Endothelial cell of umbilical vein (primary cell): ENCODE measurements at regions not wholly inside any gene's neighbourhood (a gene's known extent, or its start where the extent isn't known, plus 50 kb on each side); places are given as distances from the start of the nearest gene placed in this dataset.

Source experiments
- BruUV-seq: library from RNA; stranded (reverse); fragments of 400-500 nt; replicated peaks from 2 replicates; lab custom pipeline; 2021; lab: Mats Ljungman, UMichigan
- CTCF ChIA-PET: fragments of 300-600, 350-600 bp; sonication (Branson Sonifier 250); formaldehyde crosslinking; loops from one replicate; lab custom pipeline; 2021; ENCODE audit warnings: antibody characterized with exemption, inconsistent platforms; lab: Charles Lee
- POLR2A ChIA-PET: fragments of 300-600, 350-600 bp; sonication (Branson Sonifier 250); formaldehyde crosslinking; loops from one replicate; lab custom pipeline; 2021; ENCODE audit warnings: antibody characterized with exemption, inconsistent platforms; lab: Charles Lee
- DNase-seq: peaks from one replicate; pipeline ENCODE4 v3.0.0-alpha.2; 2011; ENCODE audit warnings: low read depth, low spot score
- FAIRE-seq: peaks from 2 replicates; lab custom pipeline; 2011; peaks lifted over from hg19 to GRCh38; lab: Jason Lieb, UNC
- H2AFZ ChIP-seq: 2 replicates; pipeline ENCODE4 v1.6.0; 2012; ENCODE audit warnings: low read depth, low read length, control low read depth, inconsistent platforms
- H3K27ac ChIP-seq: 2 replicates; pipeline ENCODE4 v1.5.1; 2011; ENCODE audit warnings: low read depth, mild to moderate bottlenecking, control low read depth, low read length, moderate library complexity; ENCODE audit not compliant: insufficient read depth
- H3K27me3 ChIP-seq, 2 experiments: 2 replicates each; pipeline versions ENCODE4 v1.6.0 to v1.6.1; 2011; ENCODE audit warnings: low read length in 2 of 2, mixed read lengths in 1 of 2; ENCODE audit not compliant: control insufficient read depth in 2 of 2, insufficient read depth in 2 of 2
- H3K36me3 ChIP-seq, 2 experiments: 2 replicates in 1 of 2; 3 replicates in 1 of 2; pipeline ENCODE4 v1.5.1; 2011; ENCODE audit warnings: low read length in 2 of 2, mild to moderate bottlenecking in 1 of 2, moderate library complexity in 1 of 2; ENCODE audit not compliant: control insufficient read depth in 2 of 2, insufficient read depth in 2 of 2; ENCODE audit errors: extremely low read depth in 1 of 2
- H3K4me1 ChIP-seq: 3 replicates; pipeline ENCODE4 v1.5.1; 2011; ENCODE audit warnings: mild to moderate bottlenecking, low read length; ENCODE audit not compliant: control insufficient read depth, insufficient read depth; ENCODE audit errors: extremely low read depth
- H3K4me2 ChIP-seq: 2 replicates; pipeline ENCODE4 v1.6.1; 2011; ENCODE audit warnings: low read length, control low read depth, mixed read lengths; ENCODE audit not compliant: insufficient read depth
- H3K4me3 ChIP-seq, 3 experiments: fragments of 200-600 bp in 1 of 3; sonication (generic), shearing (Covaris generic) in 1 of 3; replicated peaks in 1 of 3; 2 replicates each; pipeline ENCODE4 v1.5.1; 2011 to 2016; ENCODE audit warnings: control low read depth in 3 of 3, low read length in 3 of 3, mild to moderate bottlenecking in 2 of 3, inconsistent platforms in 1 of 3, low read depth in 1 of 3, moderate library complexity in 1 of 3; ENCODE audit not compliant: insufficient read depth in 1 of 3
- H3K79me2 ChIP-seq: 2 replicates; pipeline ENCODE4 v1.6.0; 2012; ENCODE audit warnings: low read length, inconsistent platforms; ENCODE audit not compliant: control insufficient read depth, insufficient read depth
- H3K9ac ChIP-seq: replicated peaks from 2 replicates; pipeline ENCODE3; 2011; ENCODE audit warnings: low read length, control low read depth; ENCODE audit not compliant: insufficient read depth; ENCODE audit errors: extremely low read depth
- H3K9me1 ChIP-seq: replicated peaks from 3 replicates; pipeline ENCODE4 v1.6.0; 2011; ENCODE audit warnings: mild to moderate bottlenecking, low read length; ENCODE audit not compliant: control insufficient read depth, insufficient read depth; ENCODE audit errors: extremely low read depth
- H3K9me3 ChIP-seq: replicated peaks from 2 replicates; pipeline ENCODE4 v1.5.1; 2012; ENCODE audit warnings: low read length, inconsistent platforms; ENCODE audit not compliant: control insufficient read depth, insufficient read depth
- H4K20me1 ChIP-seq: replicated peaks from 2 replicates; pipeline ENCODE3; 2011; ENCODE audit warnings: mild to moderate bottlenecking, low read length; ENCODE audit not compliant: control insufficient read depth, insufficient read depth; ENCODE audit errors: extremely low read depth
- EZH2 ChIP-seq: IDR thresholded peaks from 2 replicates; pipeline ENCODE4 v1.6.1; 2012; ENCODE audit warnings: borderline replicate concordance, low read depth, mild to moderate bottlenecking, moderate library complexity, low read length, inconsistent platforms; ENCODE audit not compliant: severe bottlenecking
- FOS ChIP-seq: IDR thresholded peaks from 2 replicates; pipeline ENCODE4 v1.6.1; 2011; ENCODE audit warnings: mild to moderate bottlenecking, low read length, moderate library complexity, borderline replicate concordance; ENCODE audit not compliant: insufficient read depth
- GATA2 ChIP-seq: IDR thresholded peaks from 2 replicates; pipeline ENCODE4 v1.7.0; 2011; ENCODE audit warnings: low read depth, mild to moderate bottlenecking, moderate library complexity, mixed read lengths, low read length; ENCODE audit not compliant: insufficient read length, insufficient read depth
- JUN ChIP-seq: IDR thresholded peaks from 2 replicates; pipeline ENCODE4 v1.6.1; 2011; ENCODE audit warnings: borderline replicate concordance, low read depth; ENCODE audit not compliant: insufficient read length, insufficient read depth
- MYC ChIP-seq: IDR thresholded peaks from one replicate; pipeline ENCODE4 v1.6.1; 2011; ENCODE audit warnings: mild to moderate bottlenecking, low read depth, low read length
- POLR2A ChIP-seq: IDR thresholded peaks from 2 replicates; pipeline ENCODE4 v1.6.1; 2012; ENCODE audit warnings: low read depth, mild to moderate bottlenecking, control low read depth, low read length
- POLR2AphosphoS5 ChIP-seq: IDR thresholded peaks from 2 replicates; pipeline ENCODE4 v1.6.1; 2012; ENCODE audit warnings: low read depth, mild to moderate bottlenecking, control low read depth, low read length, moderate library complexity; ENCODE audit not compliant: insufficient read depth
- dilution Hi-C: fragments of 300-500 bp; cut with MboI; formaldehyde crosslinking; loops from one replicate; pipeline ENCODE4 v1.15.0; 2019; ENCODE audit warnings: low sequenced_read_pairs; ENCODE audit not compliant: extremely low pct_ligation_motif_present
- intact Hi-C: fragments of 100-400 bp; cut with micrococcal nuclease; formaldehyde crosslinking; loops from one replicate; pipeline ENCODE4 v1.10.0; 2022
- TF ChIP-seq, protein P1 (sequence below): IDR thresholded peaks from 2 replicates; pipeline ENCODE4 v1.6.1; 2011; ENCODE audit not compliant: insufficient read depth, insufficient read length
- TF ChIP-seq, protein P2 (sequence below), 2 donors: IDR thresholded peaks; 1 replicate in 1 of 2; 2 replicates in 1 of 2; pipeline ENCODE4 v1.5.1; 2011; ENCODE audit warnings: low read length in 2 of 2, mild to moderate bottlenecking in 2 of 2, moderate library complexity in 2 of 2, control low read depth in 1 of 2, inconsistent platforms in 1 of 2, low read depth in 1 of 2; ENCODE audit not compliant: insufficient read depth in 1 of 2; ENCODE audit errors: extremely low read depth in 1 of 2

DNA sequence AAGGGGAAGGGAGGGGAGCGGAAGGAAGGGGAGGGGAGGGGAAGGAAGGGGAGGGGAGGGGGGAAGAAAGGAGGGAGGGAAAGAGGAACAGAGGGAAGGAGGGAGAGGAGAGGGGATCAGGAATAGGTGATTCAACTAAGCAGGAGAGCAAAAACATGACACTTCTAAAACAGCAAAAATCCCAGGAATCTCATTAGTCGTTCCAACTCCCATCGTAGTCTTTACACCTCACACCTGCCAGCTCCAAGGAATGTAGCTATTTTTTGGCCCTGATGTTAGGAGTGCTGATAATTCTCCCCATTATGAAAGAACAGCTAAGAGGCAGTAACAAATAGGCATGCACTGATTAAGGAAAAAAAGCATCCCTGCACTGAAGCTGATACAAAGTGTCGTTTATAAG, 709.9 kb upstream of the PKDCC start:
- no peaks in the 10 kb centered on the region for H4K20me1 ChIP-seq
- H3K79me2 ChIP-seq = no peaks in the 10 kb centered on the region
- H2AFZ ChIP-seq = no peak overlapping the region
- no peak overlapping the region for H3K27ac ChIP-seq
- TF ChIP-seq FOS (no peak), JUN (no peak), POLR2A (no peak), EZH2 (no peak), POLR2AphosphoS5 (no peak), MYC (no peak), GATA2 (no peak)
- TF ChIP-seq, protein P1, sequence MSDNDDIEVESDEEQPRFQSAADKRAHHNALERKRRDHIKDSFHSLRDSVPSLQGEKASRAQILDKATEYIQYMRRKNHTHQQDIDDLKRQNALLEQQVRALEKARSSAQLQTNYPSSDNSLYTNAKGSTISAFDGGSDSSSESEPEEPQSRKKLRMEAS = no peak
- TF ChIP-seq, protein P2, sequence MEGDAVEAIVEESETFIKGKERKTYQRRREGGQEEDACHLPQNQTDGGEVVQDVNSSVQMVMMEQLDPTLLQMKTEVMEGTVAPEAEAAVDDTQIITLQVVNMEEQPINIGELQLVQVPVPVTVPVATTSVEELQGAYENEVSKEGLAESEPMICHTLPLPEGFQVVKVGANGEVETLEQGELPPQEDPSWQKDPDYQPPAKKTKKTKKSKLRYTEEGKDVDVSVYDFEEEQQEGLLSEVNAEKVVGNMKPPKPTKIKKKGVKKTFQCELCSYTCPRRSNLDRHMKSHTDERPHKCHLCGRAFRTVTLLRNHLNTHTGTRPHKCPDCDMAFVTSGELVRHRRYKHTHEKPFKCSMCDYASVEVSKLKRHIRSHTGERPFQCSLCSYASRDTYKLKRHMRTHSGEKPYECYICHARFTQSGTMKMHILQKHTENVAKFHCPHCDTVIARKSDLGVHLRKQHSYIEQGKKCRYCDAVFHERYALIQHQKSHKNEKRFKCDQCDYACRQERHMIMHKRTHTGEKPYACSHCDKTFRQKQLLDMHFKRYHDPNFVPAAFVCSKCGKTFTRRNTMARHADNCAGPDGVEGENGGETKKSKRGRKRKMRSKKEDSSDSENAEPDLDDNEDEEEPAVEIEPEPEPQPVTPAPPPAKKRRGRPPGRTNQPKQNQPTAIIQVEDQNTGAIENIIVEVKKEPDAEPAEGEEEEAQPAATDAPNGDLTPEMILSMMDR (IDR thresholded peaks at IDR 0.05; ENCODE audit: extremely low read depth in 1 of 2, insufficient read depth in 1 of 2, low read depth in 1 of 2, low read length in 2 of 2) = no peak
- no peak overlapping the region for H3K4me3 ChIP-seq
- dilution Hi-C loops = no loop called here
- no peak overlapping the region for H3K9ac ChIP-seq
- no peak for DNase-seq
- H3K36me3 ChIP-seq = no peaks in the 10 kb centered on the region
- CTCF ChIA-PET = interaction anchor here (0.7 to 2.1 kb wide), 4 partner anchors 10 to 156 kb away, joined by 3 to 5 read pairs (median 4); no protein-coding TSS in a partner anchor
- no peaks in the 10 kb centered on the region for H3K9me1 ChIP-seq
- no peaks in the 10 kb centered on the region for H3K4me1 ChIP-seq
- no peak for FAIRE-seq
- H3K27me3 ChIP-seq = no peaks in the 10 kb centered on the region
- no peak overlapping the region for H3K4me2 ChIP-seq
- intact Hi-C loops = no loop called here
- POLR2A ChIA-PET = no interaction called here
- no TSS peak for BruUV-seq
- no peaks in the 10 kb centered on the region for H3K9me3 ChIP-seq
